ENCODE measurements at regions not wholly inside any gene's neighbourhood (a gene's known extent, or its start where the extent isn't known, plus 50 kb on each side); places are given as distances from the start of the nearest gene placed in this dataset.

DNA sequence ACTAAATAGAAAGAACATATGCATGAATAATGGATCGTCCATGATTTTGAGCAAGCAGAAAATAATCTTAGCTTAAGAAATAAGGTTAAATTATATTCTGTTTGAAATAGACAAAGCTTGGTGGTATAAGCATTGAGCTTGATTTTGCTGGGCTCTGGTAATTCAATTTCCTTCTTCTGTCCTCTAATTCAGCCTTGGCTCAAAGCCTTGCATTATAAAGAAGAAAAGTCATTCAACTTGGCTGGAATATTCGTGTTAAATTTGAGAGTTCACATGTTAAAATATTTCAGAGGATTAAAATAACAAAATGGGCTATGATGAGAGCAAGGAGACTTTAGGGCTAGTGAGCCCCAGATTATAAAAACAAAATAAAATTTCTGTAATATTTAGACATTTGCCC, 415.4 kb upstream of the PCDH20 start:
- TF ChIP-seq, protein P1, sequence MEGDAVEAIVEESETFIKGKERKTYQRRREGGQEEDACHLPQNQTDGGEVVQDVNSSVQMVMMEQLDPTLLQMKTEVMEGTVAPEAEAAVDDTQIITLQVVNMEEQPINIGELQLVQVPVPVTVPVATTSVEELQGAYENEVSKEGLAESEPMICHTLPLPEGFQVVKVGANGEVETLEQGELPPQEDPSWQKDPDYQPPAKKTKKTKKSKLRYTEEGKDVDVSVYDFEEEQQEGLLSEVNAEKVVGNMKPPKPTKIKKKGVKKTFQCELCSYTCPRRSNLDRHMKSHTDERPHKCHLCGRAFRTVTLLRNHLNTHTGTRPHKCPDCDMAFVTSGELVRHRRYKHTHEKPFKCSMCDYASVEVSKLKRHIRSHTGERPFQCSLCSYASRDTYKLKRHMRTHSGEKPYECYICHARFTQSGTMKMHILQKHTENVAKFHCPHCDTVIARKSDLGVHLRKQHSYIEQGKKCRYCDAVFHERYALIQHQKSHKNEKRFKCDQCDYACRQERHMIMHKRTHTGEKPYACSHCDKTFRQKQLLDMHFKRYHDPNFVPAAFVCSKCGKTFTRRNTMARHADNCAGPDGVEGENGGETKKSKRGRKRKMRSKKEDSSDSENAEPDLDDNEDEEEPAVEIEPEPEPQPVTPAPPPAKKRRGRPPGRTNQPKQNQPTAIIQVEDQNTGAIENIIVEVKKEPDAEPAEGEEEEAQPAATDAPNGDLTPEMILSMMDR (IDR thresholded peaks at IDR 0.05; ENCODE audit: low read depth, low read length, poor library complexity, severe bottlenecking), result no peak
- no peak for TF ChIP-seq EZH2phosphoT487 (IDR thresholded peaks at IDR 0.05; ENCODE audit: borderline replicate concordance, low read length)
